B cell (primary cell): ENCODE measurements at regions not wholly inside any gene's neighbourhood (a gene's known extent, or its start where the extent isn't known, plus 50 kb on each side); places are given as distances from the start of the nearest gene placed in this dataset.

Experiments used
- CTCF ChIP-seq: fragments of 200-600 bp; IDR thresholded peaks from one replicate; pipeline ENCODE4 v1.8.0; 2022; ENCODE audit warnings: antibody characterized with exemption, mild to moderate bottlenecking
- EZH2 ChIP-seq: IDR thresholded peaks from 2 replicates; pipeline ENCODE4 v1.6.1; 2012; ENCODE audit warnings: borderline replicate concordance, low read depth, mild to moderate bottlenecking, moderate library complexity, low read length; ENCODE audit not compliant: insufficient read depth, poor library complexity, severe bottlenecking

DNA sequence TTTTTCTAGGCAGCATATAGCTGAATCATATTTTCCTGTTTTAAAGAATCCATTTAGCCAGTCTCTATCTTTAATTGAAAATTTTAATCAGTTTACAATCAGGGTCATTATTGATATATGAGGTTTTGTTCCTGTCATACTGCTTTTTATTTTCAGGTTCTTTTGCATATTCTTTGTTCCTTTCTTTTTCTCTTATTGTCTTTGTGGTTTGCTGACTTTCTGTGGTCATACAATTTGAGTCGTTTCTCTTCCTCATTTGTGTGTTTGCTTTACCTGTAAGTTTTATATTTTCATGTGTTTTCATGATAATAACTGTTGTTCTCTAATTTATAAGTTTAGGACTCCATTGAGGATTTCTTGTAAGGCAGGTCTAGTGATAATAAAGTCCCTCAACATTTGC, 812.6 kb downstream of the DACH1 start:
- TF ChIP-seq CTCF (no peak), EZH2 (no peak)
